Fibroblast of skin of left biceps (primary cell): ENCODE measurements at regions not wholly inside any gene's neighbourhood (a gene's known extent, or its start where the extent isn't known, plus 50 kb on each side); places are given as distances from the start of the nearest gene placed in this dataset.

Experiments used
- DNase-seq, 2 experiments: peaks; one replicate each; pipeline ENCODE4 v3.0.0-alpha.2; 2013; ENCODE audit warnings: low read depth in 2 of 2

DNA sequence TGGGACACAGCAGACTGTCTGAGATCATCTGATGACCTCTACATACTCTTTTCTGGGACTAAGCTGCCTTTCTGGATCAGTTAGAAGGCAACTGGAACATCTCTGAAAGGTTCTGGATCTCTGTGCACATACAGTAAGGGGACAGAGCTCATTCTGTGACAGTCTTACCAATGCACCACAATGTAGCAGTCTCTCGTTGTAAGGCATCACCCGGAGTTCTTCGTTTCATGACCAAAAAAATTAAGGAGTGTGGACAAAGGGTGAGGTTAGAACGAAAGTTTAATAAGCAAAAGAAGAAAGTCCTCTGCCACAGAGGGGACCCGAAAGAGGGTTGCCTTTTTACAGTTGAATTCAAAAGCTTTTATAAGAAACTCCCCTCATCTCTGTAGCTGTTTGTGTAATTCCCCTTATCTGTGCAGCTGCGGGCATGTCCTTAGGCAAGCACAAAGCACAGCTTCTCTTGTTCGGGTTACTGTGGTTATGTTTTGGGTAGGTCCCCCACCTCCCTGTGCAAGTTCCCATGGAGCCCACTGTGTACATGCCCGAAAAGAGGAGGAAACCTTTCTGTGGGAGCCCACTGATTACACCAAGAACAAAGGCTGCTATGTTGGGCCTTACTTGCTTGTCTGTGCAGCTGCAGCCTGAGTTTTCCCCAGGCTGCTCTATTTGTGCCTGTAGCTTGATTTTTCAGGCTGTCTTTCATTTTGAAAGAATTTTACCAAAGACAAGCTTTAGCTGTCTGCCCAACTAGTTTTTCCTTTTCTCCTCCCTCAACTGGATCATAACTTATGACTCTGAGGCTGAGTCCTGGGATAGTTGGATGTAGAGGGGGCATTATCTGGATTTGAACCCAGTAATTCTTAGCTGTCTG lies 53.1 kb upstream of the CACNA1E start:
- no peak for DNase-seq
